ENCODE measurements at regions not wholly inside any gene's neighbourhood (a gene's known extent, or its start where the extent isn't known, plus 50 kb on each side); places are given as distances from the start of the nearest gene placed in this dataset.

DNA sequence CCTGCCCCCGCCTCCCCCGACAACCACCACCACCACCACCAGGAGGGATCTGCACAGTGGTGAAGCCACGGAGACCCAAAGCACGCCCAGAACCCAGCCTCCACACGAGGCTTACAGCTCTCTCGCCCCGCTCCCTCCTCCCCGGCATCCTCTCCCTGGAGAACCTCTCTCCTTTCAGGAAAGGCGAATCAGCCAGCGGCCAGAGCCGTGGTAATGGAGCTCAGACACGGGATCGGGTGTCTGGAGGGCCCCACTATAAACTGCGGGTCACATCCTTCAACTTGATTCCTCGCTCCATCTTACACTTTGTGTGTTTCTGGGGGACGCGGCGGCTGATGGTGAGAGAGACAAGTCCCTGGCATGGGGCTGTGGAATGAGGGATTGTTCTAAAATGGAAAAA, 271.5 kb upstream of the SIX2 start:
- TF ChIP-seq ZNF8 (CRISPR knock-in tag; IDR thresholded peaks at IDR 0.05) (no peak), TOX (CRISPR knock-in tag; IDR thresholded peaks at IDR 0.05; ENCODE audit: borderline replicate concordance) (no peak), ZFP3 (CRISPR knock-in tag; IDR thresholded peaks at IDR 0.05) (no peak), SNAI2 (CRISPR knock-in tag; IDR thresholded peaks at IDR 0.05) (no peak), GLIS3 (CRISPR knock-in tag; IDR thresholded peaks at IDR 0.05) (no peak)
- TF ChIP-seq, protein P1, sequence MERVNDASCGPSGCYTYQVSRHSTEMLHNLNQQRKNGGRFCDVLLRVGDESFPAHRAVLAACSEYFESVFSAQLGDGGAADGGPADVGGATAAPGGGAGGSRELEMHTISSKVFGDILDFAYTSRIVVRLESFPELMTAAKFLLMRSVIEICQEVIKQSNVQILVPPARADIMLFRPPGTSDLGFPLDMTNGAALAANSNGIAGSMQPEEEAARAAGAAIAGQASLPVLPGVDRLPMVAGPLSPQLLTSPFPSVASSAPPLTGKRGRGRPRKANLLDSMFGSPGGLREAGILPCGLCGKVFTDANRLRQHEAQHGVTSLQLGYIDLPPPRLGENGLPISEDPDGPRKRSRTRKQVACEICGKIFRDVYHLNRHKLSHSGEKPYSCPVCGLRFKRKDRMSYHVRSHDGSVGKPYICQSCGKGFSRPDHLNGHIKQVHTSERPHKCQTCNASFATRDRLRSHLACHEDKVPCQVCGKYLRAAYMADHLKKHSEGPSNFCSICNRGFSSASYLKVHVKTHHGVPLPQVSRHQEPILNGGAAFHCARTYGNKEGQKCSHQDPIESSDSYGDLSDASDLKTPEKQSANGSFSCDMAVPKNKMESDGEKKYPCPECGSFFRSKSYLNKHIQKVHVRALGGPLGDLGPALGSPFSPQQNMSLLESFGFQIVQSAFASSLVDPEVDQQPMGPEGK (CRISPR knock-in tag; IDR thresholded peaks at IDR 0.05; ENCODE audit: borderline replicate concordance) = no peak
